Glutamatergic neuron (in vitro differentiated cells): ENCODE measurements at regions not wholly inside any gene's neighbourhood (a gene's known extent, or its start where the extent isn't known, plus 50 kb on each side); places are given as distances from the start of the nearest gene placed in this dataset.
A peak's percentile ranks its signal among the peaks of the same experiment; 100 is the strongest.

Source experiments
- DNase-seq: peaks from one replicate; pipeline ENCODE4 v3.0.0; 2022
- H3K27ac Mint-ChIP-seq: one replicate; pipeline ENCODE4 v1.8.0; 2020; ENCODE audit warnings: mild to moderate bottlenecking, mixed read lengths, inconsistent platforms; ENCODE audit not compliant: unreplicated experiment
- H3K27me3 Mint-ChIP-seq: one replicate; pipeline ENCODE4 v1.8.0; 2020; ENCODE audit warnings: mild to moderate bottlenecking, moderate library complexity, mixed read lengths, inconsistent platforms; ENCODE audit not compliant: unreplicated experiment
- H3K36me3 Mint-ChIP-seq: one replicate; pipeline ENCODE4 v1.8.0; 2020; ENCODE audit warnings: mild to moderate bottlenecking, mixed read lengths, inconsistent platforms; ENCODE audit not compliant: unreplicated experiment
- H3K4me1 Mint-ChIP-seq: one replicate; pipeline ENCODE4 v1.8.0; 2020; ENCODE audit warnings: mild to moderate bottlenecking, low read depth, mixed read lengths, inconsistent platforms; ENCODE audit not compliant: unreplicated experiment
- H3K4me3 Mint-ChIP-seq: one replicate; pipeline ENCODE4 v1.8.0; 2020; ENCODE audit warnings: mild to moderate bottlenecking, mixed read lengths, inconsistent platforms; ENCODE audit not compliant: unreplicated experiment
- H3K9me3 Mint-ChIP-seq: one replicate; pipeline ENCODE4 v1.8.0; 2020; ENCODE audit warnings: mild to moderate bottlenecking, moderate library complexity, mixed read lengths, inconsistent platforms; ENCODE audit not compliant: unreplicated experiment
- CTCF ChIP-seq: fragments of 200-600 bp; sonication (generic); IDR thresholded peaks from one replicate; pipeline ENCODE4 v1.5.0; 2021; ENCODE audit not compliant: partially characterized antibody, unreplicated experiment

- peaks cover 2% of the 10 kb centered on the region for H3K9me3 Mint-ChIP-seq
- no peak overlapping the region for H3K4me3 Mint-ChIP-seq
- H3K27me3 Mint-ChIP-seq: peaks cover 5% of the 10 kb centered on the region
- H3K36me3 Mint-ChIP-seq: peaks cover 15% of the 10 kb centered on the region
- no peaks in the 10 kb centered on the region for H3K4me1 Mint-ChIP-seq
- H3K27ac Mint-ChIP-seq: no peak overlapping the region
- DNase-seq: no peak
- TF ChIP-seq CTCF: no peak
These were observed 254.2 kb downstream of the NAF1 start for GRCh38 chr4:162912482-162912881.

- no peak for DNase-seq
- Mint-ChIP-seq H3K4me1 (no peaks in the 10 kb centered on the region), H3K9me3 (peaks cover 2% of the 10 kb centered on the region), H3K27me3 (peaks cover 2% of the 10 kb centered on the region), H3K27ac (no peak overlapping the region), H3K4me3 (no peak overlapping the region), H3K36me3 (peaks cover 13% of the 10 kb centered on the region)
- TF ChIP-seq CTCF: no peak
These were observed 255.3 kb downstream of the NAF1 start for GRCh38 chr4:162911349-162911748.

GRCh38 chr4:162909952-162910351 lies 256.7 kb downstream of the NAF1 start:
- H3K36me3 Mint-ChIP-seq: peaks cover under 1% of the 10 kb centered on the region
- DNase-seq: no peak
- no peak overlapping the region for H3K4me3 Mint-ChIP-seq
- no peaks in the 10 kb centered on the region for H3K9me3 Mint-ChIP-seq
- no peak for TF ChIP-seq CTCF
- no peaks in the 10 kb centered on the region for H3K27me3 Mint-ChIP-seq
- no peak overlapping the region for H3K27ac Mint-ChIP-seq
- no peaks in the 10 kb centered on the region for H3K4me1 Mint-ChIP-seq

- H3K27me3 Mint-ChIP-seq: no peaks in the 10 kb centered on the region
- no peak for TF ChIP-seq CTCF
- peaks cover 9% of the 10 kb centered on the region for H3K36me3 Mint-ChIP-seq
- H3K27ac Mint-ChIP-seq: no peak overlapping the region
- peaks cover 14% of the 10 kb centered on the region for H3K4me1 Mint-ChIP-seq
- no peak overlapping the region for H3K4me3 Mint-ChIP-seq
- no peak for DNase-seq
- peaks cover 2% of the 10 kb centered on the region for H3K9me3 Mint-ChIP-seq
These were observed 272.3 kb downstream of the NAF1 start for GRCh38 chr4:162894387-162894786.

GRCh38 chr4:162891788-162892707 lies 274.6 kb downstream of the NAF1 start:
- no peaks in the 10 kb centered on the region for H3K27me3 Mint-ChIP-seq
- peaks cover 18% of the 10 kb centered on the region for H3K36me3 Mint-ChIP-seq
- DNase-seq: no peak
- peaks cover 2% of the 10 kb centered on the region for H3K9me3 Mint-ChIP-seq
- H3K27ac Mint-ChIP-seq: peak overlapping the region; percentile 46
- H3K4me3 Mint-ChIP-seq: no peak overlapping the region
- no peak for TF ChIP-seq CTCF
- peaks cover 16% of the 10 kb centered on the region for H3K4me1 Mint-ChIP-seq
